GM21825 (cell line): ENCODE measurements at regions not wholly inside any gene's neighbourhood (a gene's known extent, or its start where the extent isn't known, plus 50 kb on each side); places are given as distances from the start of the nearest gene placed in this dataset.

Experiments
- ATAC-seq: cut with Tn5 transposase; IDR thresholded peaks from one replicate; pipeline ENCODE4 v1.9.1; 2021; ENCODE audit warnings: mild to moderate bottlenecking, moderate library complexity; ENCODE audit not compliant: unreplicated experiment

DNA sequence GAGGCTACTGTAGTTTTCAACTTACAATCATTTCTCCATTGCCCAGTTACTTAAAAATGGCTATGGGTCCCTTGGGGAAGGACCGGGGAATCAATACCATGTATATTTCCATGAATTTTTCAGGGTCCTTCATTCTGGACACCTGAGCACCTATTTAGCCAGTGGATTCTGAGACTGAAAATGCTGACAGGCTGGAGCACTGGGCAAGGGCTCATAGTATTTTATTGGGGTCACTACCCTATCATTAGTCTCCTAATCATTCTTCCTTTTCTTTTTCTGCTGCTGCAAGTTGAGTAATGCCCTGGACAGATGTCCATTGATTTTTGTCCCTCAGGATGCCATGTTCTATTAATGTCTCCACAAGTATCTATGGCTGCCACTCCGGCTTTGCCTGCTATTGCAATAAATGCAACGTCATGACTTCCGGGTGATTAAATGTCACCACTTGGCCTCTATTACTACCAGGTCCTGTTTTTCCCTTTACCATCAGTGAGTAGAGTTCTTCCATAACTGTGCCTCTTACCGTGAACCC is 279.3 kb upstream of the FBXL7 start:
- no peak for ATAC-seq

DNA sequence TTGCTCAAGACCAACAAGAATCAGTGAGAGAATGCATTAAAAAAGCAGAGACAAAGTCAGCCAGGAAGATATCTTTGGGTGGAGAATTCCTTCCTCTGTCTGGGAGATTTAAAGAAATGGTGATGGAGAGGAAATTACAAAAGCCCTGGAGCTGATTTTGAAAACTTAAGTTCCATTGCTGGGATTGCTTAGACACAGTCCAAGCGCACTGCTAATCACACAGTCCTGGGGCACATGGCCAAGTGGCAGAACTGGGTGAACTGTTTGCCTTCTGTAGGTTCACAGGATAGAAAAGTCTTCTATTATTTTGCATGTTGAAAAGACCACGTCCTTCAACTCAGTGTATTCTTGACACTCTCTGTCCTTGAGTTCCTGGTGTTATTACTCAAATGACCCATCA is 284.9 kb upstream of the FBXL7 start:
- ATAC-seq, result no peak

DNA sequence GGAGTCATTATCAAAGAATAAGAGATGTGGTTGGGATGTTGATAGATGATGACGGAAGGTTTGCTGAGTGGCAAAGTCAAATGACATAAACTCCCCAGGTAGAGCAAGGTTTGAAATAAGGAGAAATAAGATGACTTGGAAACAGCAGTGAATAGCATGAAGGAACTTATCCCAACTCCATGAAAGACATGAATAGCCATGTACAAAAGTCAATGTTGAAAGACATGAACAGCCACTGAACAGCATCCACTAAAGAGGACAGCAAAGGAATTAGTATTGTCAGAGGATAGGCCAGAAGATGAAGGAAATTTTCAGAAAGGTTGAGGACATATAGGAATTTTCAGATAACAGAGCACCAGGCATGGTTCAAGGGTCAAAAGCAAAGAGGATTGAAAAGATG is 286.0 kb upstream of the FBXL7 start:
- no peak for ATAC-seq

DNA sequence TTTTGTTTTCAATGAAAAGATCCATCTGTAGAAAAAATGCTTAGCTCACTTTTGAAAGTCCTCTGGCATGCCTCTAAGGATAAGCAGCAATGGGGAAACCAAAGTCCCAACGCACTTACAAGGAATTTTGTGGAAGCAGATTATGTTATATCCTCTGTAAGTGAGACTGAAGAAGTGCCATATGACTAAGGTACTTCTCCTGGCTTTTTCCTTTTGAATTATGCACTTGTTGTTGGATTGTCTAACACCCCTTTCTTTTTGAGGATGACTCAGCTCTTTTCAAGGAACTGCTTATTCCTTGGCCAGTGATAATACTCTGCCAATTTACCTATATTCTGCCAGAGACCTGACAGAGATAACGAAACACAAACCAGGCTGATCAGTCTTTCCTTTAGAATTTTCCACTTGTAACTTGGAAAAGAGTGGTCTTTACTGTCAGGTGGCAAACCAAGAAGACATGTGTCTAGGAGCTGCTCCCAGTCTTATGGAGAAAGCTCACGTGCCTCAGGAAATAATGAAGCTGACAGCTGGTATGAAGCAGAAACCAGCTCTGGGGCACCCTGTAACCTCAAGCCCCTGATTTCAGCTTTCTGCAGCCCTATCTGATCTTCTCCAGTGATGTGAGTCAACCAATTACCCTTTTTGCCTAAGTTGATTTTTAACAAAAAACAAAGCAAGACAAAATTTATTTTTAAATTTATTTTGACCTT is 290.8 kb upstream of the FBXL7 start:
- no peak for ATAC-seq

DNA sequence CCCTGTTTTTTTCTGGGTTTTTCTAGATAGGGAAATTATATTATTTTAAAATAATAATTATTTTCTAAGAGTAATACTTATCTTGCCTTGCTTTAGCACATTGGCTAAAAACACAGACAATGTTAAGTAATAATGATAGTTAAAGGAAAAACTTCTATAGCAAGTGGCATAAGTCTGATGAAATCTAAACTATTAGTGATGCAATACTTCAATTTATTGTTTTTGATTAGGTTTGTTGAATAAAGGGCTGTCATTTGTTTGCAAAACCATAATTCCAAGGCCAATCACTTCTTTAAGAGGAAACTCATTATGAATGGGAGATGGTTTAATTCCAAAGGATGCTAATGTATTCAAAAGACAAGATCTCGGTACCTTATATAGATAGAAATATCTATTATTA is 293.8 kb upstream of the FBXL7 start:
- no peak for ATAC-seq

DNA sequence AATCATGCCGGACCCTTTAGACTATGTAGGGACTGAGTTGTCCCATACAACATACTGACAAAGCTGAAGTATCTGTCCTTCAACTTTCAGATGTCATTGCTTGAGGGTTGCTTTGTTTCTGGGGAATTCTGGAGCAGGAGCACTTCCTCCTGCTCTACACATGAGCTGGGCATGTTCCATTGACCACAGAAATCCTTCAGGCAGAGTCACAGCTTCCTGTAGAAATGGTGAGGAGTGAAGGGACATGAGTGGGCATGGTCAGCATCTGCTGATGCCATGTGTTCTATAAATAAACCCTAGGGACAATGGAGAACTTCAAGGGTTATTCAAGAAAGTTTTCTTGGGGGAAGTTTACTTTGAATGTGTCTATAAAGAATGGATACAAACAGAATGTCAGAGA is 296.6 kb upstream of the FBXL7 start:
- no peak for ATAC-seq

DNA sequence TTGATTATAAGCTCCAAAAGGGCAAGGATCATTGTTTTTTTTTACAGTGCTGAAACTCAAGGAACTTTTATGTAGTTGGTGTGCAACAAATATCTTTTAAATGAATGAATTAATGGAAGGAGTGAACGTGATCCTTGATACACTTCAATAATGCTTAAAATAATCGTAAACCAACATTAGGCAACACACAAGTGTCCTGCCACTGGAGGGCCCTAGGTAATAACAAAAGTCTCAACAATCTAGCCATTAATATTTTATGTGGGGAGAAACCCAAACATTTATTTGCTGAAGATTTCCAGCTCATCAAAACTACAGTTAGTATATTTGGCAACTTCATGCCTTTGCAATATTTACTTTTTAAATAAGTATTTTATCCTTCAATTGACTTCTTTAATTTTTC is 309.0 kb upstream of the FBXL7 start:
- ATAC-seq, result no peak

DNA sequence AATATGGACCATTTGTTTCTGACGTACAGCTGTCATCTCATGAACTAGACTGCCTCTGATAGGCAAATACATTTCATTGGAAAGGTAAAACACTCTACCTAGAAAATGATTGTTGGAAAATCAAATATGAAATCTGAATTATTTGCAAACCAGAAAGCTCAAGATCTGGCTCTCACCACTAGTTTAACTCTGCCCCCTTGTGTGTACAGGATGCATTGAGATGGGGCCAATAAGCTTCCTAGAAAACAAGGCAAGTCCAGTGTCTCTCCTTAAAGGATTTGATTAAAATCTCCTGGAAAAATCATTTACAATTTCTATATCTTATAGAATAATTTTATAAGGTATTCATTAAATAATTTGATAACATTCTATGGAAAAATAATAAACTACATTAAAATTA is 311.9 kb upstream of the ANKH start:
- no peak for ATAC-seq

DNA sequence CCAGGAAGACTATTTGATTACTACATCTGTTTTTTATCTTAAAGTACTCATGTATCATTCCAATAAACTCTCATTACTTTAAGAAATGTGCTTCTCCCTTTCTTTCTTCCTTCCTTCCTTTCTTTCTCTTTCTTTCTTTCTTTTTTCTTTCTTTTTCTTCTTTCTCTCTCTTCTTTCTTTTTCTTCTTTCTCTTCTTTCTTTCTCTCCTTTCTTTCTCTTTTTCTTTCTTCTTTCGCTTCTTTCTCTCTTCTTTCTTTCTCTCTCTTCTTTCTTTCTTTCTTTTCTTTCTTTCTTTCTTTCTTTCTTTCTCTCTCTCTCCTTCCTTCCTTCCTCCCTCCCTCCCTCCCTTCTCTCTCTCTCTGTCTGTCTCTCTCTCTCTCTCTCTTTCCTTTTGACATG is 298.6 kb upstream of the ANKH start:
- ATAC-seq, result no peak

DNA sequence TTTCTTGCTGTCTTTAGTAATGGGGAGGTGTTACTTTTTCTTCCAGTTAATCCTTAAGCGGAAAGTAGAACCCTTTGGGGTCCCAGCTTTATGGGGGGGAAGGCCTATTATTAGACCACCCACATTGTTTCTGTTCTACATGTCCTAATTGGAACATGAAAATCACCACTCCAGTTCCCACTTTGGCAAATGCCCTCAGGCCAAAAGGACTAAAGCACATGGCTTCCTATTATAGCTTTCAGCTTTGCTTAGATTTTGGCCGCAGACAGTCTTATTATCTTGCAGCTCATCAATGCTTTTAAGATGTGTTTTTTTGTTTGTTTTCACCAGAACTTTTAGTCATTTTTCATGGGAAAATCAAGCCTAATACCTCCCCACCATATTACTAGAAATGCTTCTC is 296.8 kb upstream of the ANKH start:
- ATAC-seq, result no peak

DNA sequence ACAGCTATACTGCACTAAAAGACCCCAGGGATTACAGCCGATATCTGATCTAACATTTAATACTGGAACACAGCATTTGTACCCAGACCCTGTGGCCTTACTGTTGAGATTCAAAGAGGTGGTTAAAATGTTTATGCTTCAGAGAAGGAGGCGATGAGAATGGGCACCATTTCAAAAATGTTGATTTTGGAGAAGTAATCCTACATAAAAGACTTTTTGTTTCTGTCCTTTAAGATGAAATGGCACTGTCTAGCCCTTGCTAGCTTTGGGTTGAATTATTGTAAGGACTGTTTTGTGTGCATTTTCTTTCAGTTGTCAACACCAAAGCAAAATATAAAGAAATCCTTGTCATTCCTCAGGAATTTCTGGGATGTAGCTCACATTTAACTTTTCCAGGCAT is 288.5 kb upstream of the ANKH start:
- ATAC-seq, result no peak

DNA sequence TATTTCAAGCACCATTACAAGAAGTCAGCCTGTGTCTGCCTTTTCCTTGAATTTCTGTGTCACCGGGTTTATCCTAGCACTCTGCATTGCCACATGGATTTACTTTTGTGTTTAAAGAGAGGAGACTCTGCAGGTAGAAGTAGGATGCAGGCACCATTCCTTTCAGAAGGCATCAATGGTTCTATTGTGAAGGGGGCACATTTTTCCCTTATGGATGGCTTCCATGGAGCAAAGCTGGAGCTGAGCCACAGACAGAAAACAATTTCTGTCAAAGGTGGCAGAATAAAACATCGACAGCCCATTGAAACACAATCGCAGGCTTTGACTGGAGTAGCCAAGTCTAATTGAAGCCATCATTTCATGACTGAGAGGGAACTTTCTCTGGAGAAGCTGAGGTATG is 288.0 kb upstream of the ANKH start:
- ATAC-seq, result no peak

DNA sequence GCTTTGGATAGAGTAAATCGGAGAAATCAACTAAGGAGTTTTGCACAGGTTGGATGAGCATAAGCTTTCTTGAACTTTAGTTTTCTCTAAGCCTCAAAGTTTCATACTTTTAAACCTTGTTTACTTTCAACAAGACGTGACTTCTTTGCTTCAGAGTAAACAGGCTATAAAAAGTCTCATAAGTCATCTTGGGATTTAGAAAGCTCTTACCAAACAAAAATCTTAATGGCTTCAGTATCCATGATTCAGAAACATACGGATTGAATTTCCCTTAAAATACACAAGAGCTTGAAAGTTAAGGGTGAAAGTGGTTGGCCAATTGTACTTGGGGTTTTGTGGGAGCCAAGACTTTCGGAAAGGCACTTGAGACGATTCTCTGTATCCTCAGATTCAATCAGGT is 270.9 kb upstream of the ANKH start:
- ATAC-seq, result no peak

DNA sequence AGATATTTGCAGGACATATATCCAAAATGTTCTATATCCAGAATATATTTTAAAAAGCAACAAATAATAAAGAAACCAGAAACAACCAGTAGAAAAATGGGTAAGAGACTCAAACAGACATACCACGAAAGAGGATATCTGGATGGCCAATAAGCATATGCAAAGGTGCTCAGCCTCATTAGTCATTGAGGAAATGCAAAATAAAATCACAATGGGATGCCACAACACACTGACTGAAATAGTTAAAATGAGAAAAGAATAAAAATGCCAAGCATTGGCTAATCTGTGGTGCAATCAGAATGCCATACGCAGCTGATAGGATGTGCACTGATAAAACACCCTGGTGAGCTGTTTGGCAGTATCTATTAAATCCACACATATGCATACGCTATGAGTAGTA is 265.8 kb upstream of the ANKH start:
- no peak for ATAC-seq

DNA sequence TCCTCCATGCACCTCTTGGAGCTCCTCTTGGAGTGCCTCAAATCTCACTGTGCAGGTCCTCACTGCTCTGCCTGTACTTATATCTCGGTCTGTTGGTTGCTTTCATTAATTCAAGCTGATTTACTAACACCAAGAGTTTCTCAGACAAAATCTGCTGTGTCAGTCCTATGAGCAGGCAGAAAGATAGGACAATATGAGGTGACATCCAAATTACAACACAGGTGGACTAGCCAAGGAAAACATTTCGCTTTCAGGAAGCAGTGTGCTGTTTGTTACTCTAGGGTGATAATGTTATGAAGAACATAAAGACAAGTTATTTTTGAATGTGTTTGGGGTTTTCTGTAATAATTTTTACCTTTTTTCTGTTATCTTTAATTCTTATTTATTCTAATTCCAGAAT is 264.1 kb upstream of the ANKH start:
- ATAC-seq, result no peak

DNA sequence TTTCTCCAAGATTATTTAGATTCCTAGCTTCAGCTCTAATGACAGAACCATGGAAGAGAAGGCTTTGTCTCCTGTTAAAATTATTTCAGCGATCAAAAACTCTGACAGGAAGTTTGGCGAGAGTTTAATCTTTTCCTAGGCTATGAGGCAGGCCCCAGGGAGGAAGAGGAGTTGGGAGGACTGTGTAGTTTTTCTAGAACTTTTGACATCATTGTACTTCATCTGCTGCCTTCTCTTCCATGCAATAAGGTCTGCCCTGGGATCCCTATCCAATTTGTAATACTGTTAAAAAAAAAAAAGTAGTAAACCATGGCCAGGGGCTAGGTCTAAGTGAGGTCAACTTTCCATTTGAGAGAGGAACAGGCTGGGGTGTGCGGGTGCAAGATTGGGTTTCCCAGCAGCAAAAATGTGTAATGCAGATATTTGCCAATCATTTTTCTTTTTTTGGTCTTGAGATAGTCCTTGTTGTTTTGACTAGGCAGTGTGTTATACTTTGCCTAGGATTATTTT is 261.9 kb upstream of the ANKH start:
- no peak for ATAC-seq

DNA sequence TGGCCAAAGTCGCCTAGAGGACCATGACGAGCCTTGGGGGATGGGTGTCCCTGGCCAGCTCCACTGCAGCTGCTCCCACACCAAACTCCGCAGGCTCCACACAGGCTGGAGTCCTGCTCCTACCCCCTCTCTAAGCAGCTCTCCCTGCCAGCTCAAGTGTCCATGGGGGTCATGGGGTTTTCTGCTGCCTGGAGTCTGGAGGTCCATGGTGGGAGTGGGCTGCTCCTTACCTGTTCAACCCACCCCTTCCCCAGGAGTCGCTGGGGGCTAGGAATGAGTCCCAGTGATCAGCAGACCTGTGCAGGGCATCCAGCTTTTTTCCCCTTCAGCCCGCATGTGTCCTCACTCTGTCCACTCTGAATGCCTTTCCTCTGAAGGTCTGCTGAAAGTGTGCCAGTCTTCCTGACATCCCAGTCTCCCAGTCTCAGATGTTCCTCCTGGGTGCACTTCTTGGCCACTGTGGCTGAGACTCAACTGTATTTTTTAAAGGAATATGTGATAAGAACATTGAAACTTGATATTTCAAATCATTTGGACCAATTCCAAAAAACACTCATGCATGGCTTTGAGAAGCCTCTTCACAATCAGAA is 261.3 kb upstream of the ANKH start:
- no peak for ATAC-seq

DNA sequence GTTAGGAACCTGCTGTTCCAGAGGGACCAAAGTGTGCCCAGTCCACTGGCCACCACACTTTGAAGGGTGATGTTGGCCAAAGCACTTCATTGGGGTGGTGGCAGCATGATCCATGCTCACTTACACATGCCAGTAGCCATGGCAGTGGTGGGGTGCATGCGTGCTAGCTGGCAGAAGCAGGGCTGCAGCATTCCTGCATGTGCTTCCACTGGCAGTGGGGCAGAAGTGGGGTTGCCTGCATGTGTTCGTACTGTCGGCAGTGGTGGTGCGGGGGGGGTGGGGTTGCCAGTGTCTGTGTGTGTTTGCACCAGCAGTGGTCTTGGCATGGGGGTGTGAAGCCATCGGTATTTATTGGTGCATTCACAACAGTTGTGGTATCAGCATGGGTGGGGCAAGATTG is 260.3 kb upstream of the ANKH start:
- ATAC-seq, result no peak

DNA sequence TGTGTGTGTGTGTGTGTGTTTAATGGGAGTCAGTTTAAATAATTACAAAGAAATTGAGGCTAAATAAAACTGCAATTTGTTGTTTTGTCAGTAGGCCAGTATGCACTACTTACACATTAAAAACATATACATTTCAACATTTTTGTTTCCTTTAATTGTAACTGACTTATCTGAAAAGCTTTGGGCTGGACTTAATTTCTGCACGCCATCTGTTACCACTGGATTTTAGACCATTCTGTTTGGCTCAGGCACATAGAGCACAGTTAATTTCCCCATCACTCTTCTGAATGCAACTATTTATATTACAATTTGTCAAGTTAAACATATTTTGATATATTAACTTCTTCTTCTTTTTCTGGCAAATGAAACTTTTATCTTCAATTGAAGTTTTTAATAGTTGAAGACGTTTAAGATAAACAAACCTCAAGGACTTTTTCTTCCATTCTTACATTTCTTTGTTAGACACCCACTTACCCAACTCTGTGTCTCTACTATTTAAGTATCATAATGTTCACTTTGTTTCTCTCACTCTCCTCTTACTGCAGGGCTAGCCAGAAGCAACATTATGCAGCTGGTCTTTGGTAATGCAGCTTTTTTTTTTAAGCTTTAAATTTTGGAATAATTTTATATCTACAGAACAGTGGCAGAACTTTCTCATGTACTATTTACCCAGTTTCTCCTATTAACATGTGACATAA is 253.4 kb upstream of the ANKH start:
- no peak for ATAC-seq

DNA sequence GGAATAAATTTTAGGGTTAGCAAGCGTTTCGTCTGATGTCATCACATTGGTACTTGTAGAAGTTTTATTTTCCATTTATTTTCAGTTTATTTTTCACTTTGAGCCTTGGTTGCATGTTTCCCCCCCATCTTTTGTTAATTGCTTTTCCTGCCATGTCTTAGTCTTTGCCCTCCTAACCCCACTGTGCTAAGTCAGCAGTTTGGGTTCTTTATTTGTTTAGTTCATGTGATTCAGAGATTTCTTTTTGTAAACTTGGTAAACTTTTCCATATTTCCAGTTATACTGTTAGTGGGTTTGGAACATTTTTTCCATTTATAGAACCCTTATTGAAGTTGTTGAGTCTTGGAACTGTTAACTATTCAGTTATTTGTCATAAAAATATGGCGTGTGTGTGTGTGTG is 252.9 kb upstream of the ANKH start:
- no peak for ATAC-seq

DNA sequence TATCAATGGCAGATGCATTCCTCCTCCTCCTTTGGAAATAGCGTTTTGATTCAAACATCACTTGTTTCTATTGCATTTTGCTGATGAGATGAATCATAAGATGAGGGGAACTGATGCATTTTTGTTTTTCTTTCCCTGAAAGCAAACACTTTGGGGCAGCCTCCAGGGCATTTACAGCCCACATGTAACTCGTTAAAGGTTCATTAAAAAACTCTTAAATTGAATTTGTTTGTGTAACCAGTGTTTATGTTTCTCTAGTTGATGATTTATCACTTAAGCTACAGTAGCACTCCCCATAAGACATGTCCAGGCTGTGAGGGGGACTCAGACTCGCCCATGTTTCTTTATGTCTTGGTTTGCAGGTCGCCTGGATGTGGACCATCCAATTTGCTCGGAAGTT is 246.1 kb upstream of the ANKH start:
- ATAC-seq, result no peak

DNA sequence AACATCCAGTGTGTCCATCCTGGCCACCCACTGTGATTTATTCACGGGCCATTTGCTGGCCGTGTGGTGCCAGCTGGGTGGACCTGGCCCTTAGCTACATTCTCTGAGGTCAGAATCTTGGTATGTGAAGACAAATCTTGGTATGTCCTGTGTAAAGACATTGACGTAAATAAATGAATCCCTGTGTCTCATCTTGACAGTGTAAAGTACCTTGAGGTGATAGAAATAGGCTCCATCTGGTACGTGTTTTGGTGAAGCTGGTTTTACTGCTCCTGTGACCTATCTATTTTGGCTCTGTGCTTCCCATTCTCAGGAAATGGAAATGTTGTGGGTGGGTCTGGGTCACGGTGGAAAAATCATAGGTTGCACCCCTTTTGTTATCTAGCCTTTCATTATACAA is 245.4 kb upstream of the ANKH start:
- ATAC-seq, result no peak
